Caco-2 (cell line): ENCODE measurements at regions not wholly inside any gene's neighbourhood (a gene's known extent, or its start where the extent isn't known, plus 50 kb on each side); places are given as distances from the start of the nearest gene placed in this dataset.

Experiments
- BruUV-seq: library from RNA; stranded (reverse); fragments of 400-500 nt; replicated peaks from 2 replicates; lab custom pipeline; 2021; lab: Mats Ljungman, UMichigan
- CTCF ChIA-PET: fragments of 300-600 bp; sonication (Branson Sonifier 250); formaldehyde crosslinking; loops from one replicate; lab custom pipeline; 2022; ENCODE audit warnings: antibody characterized with exemption; lab: Charles Lee
- POLR2A ChIA-PET: fragments of 300-600 bp; sonication (Branson Sonifier 250); formaldehyde crosslinking; loops from one replicate; lab custom pipeline; 2022; ENCODE audit warnings: antibody characterized with exemption; lab: Charles Lee
- DNase-seq, 2 experiments: peaks; one replicate each; pipeline versions ENCODE4 v3.0.0 to v3.0.0-alpha.2; 2020 to 2022
- H3K27me3 ChIP-seq: replicated peaks from 2 replicates; pipeline ENCODE4 v1.6.0; 2011; ENCODE audit warnings: low read length; ENCODE audit not compliant: control insufficient read depth, insufficient read depth
- H3K36me3 ChIP-seq: 2 replicates; pipeline ENCODE4 v1.5.1; 2011; ENCODE audit warnings: low read length; ENCODE audit not compliant: control insufficient read depth, insufficient read depth
- H3K4me1 ChIP-seq: fragments of 250-450 bp; sonication (Bioruptor Pico); 2 replicates; pipeline ENCODE4 v1.5.1; 2020; ENCODE audit warnings: mild to moderate bottlenecking
- H3K4me3 ChIP-seq: 2 replicates; pipeline ENCODE4 v1.5.1; 2011; ENCODE audit warnings: low read depth, mild to moderate bottlenecking, control low read depth, low read length
- H3K9me3 ChIP-seq: fragments of 250-450 bp; sonication (Bioruptor Pico); 2 replicates; pipeline ENCODE4 v1.5.1; 2020; ENCODE audit warnings: mild to moderate bottlenecking, moderate library complexity
- H3K27ac Mint-ChIP-seq: one replicate; pipeline ENCODE4 v1.8.0; 2022; ENCODE audit warnings: mixed read lengths; ENCODE audit not compliant: unreplicated experiment
- H3K27me3 Mint-ChIP-seq: one replicate; pipeline ENCODE4 v1.8.0; 2022; ENCODE audit warnings: mixed read lengths; ENCODE audit not compliant: insufficient read depth, unreplicated experiment
- H3K36me3 Mint-ChIP-seq: one replicate; pipeline ENCODE4 v1.8.0; 2022; ENCODE audit warnings: mild to moderate bottlenecking, mixed read lengths; ENCODE audit not compliant: insufficient read depth, unreplicated experiment
- H3K4me1 Mint-ChIP-seq: one replicate; pipeline ENCODE4 v1.8.0; 2022; ENCODE audit warnings: low read depth, mixed read lengths; ENCODE audit not compliant: unreplicated experiment
- H3K4me3 Mint-ChIP-seq: one replicate; pipeline ENCODE4 v1.8.0; 2022; ENCODE audit warnings: mild to moderate bottlenecking, moderate library complexity, mixed read lengths; ENCODE audit not compliant: unreplicated experiment
- H3K9me3 Mint-ChIP-seq: one replicate; pipeline ENCODE4 v1.8.0; 2022; ENCODE audit warnings: mixed read lengths; ENCODE audit not compliant: unreplicated experiment
- intact Hi-C: fragments of 100-400 bp; cut with micrococcal nuclease; formaldehyde crosslinking; loops from one replicate; pipeline ENCODE4 v1.10.0; 2022; ENCODE audit not compliant: unreplicated experiment
- TF ChIP-seq, protein P1 (sequence below), 2 experiments: fragments of 200-600 bp in 1 of 2; IDR thresholded peaks; 1 replicate in 1 of 2; 2 replicates in 1 of 2; pipeline versions ENCODE4 v1.5.1 to v1.8.0; 2011 to 2022; ENCODE audit warnings: antibody characterized with exemption in 1 of 2, control low read depth in 1 of 2, inconsistent platforms in 1 of 2, low read depth in 1 of 2, low read length in 1 of 2, mild to moderate bottlenecking in 1 of 2, moderate library complexity in 1 of 2; ENCODE audit not compliant: insufficient read depth in 1 of 2, severe bottlenecking in 1 of 2, unreplicated experiment in 1 of 2

- BruUV-seq = no TSS peak
- POLR2A ChIA-PET = no interaction called here
- no peaks in the 10 kb centered on the region for H3K9me3 ChIP-seq
- CTCF ChIA-PET = no interaction called here
- H3K27me3 Mint-ChIP-seq = no peaks in the 10 kb centered on the region
- H3K4me1 ChIP-seq = peaks cover 8% of the 10 kb centered on the region
- H3K4me3 ChIP-seq = no peak overlapping the region
- TF ChIP-seq, protein P1, sequence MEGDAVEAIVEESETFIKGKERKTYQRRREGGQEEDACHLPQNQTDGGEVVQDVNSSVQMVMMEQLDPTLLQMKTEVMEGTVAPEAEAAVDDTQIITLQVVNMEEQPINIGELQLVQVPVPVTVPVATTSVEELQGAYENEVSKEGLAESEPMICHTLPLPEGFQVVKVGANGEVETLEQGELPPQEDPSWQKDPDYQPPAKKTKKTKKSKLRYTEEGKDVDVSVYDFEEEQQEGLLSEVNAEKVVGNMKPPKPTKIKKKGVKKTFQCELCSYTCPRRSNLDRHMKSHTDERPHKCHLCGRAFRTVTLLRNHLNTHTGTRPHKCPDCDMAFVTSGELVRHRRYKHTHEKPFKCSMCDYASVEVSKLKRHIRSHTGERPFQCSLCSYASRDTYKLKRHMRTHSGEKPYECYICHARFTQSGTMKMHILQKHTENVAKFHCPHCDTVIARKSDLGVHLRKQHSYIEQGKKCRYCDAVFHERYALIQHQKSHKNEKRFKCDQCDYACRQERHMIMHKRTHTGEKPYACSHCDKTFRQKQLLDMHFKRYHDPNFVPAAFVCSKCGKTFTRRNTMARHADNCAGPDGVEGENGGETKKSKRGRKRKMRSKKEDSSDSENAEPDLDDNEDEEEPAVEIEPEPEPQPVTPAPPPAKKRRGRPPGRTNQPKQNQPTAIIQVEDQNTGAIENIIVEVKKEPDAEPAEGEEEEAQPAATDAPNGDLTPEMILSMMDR (IDR thresholded peaks at IDR 0.05; ENCODE audit: insufficient read depth in 1 of 2, low read depth in 1 of 2, low read length in 1 of 2, severe bottlenecking in 1 of 2, unreplicated experiment in 1 of 2) = no peak
- H3K4me1 Mint-ChIP-seq = peaks cover 3% of the 10 kb centered on the region
- DNase-seq = no peak
- intact Hi-C loops = no loop called here
- no peaks in the 10 kb centered on the region for H3K36me3 Mint-ChIP-seq
- H3K36me3 ChIP-seq = no peaks in the 10 kb centered on the region
- H3K27me3 ChIP-seq = no peaks in the 10 kb centered on the region
- no peak overlapping the region for H3K27ac Mint-ChIP-seq
- H3K4me3 Mint-ChIP-seq = no peak overlapping the region
- no peaks in the 10 kb centered on the region for H3K9me3 Mint-ChIP-seq
Measured at GRCh38 chr13:47892374-47892773, 108.7 kb downstream of the SUCLA2 start.

DNA sequence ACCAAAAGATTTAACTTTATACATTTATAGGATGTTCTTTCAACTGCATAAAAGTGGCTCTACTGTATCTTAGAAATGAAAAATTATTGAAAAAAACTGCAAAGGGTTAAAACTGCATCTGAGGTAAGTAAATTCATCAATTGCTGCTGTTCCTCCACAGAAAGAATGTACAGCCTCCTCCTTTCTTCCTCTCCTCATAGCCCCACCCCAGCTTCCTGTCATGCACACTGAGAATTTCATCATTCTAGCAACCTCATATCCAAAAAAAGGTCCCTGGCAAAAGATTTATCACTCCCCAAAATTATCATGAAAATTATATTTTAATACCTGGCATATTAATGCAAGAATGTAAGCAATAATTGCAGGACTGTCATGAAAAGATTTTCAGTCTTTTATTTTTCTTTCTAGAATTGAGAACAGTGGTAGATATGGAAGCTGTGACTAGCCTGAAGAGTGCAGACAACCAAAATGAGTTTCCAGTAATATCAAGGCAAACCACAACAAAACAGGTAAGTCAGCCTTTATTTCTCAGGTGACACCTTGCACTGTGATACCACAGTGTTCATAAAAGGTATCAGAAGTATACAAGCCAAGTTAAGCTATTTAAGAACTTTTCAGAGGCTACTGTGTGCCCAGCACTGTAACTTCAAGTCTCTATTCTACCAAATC is 110.8 kb downstream of the SUCLA2 start:
- intact Hi-C loops = no loop called here
- Mint-ChIP-seq H3K27me3 (no peaks in the 10 kb centered on the region), H3K36me3 (no peaks in the 10 kb centered on the region), H3K4me1 (no peaks in the 10 kb centered on the region), H3K9me3 (no peaks in the 10 kb centered on the region), H3K4me3 (no peak overlapping the region), H3K27ac (no peak overlapping the region)
- H3K4me3 ChIP-seq = no peak overlapping the region
- H3K9me3 ChIP-seq = no peaks in the 10 kb centered on the region
- TF ChIP-seq, protein P1 (IDR thresholded peaks at IDR 0.05; ENCODE audit: insufficient read depth in 1 of 2, low read depth in 1 of 2, low read length in 1 of 2, severe bottlenecking in 1 of 2, unreplicated experiment in 1 of 2) = no peak
- POLR2A ChIA-PET = no interaction called here
- no peak for DNase-seq
- no peaks in the 10 kb centered on the region for H3K36me3 ChIP-seq
- H3K27me3 ChIP-seq = no peaks in the 10 kb centered on the region
- CTCF ChIA-PET = no interaction called here
- no TSS peak for BruUV-seq
- H3K4me1 ChIP-seq = no peaks in the 10 kb centered on the region

- ChIA-PET CTCF (no interaction called here), POLR2A (no interaction called here)
- Histone ChIP-seq H3K36me3 (no peaks in the 10 kb centered on the region), H3K4me3 (no peak overlapping the region), H3K4me1 (no peaks in the 10 kb centered on the region), H3K27me3 (no peaks in the 10 kb centered on the region), H3K9me3 (no peaks in the 10 kb centered on the region)
- no peak overlapping the region for H3K27ac Mint-ChIP-seq
- no peak overlapping the region for H3K4me3 Mint-ChIP-seq
- no peaks in the 10 kb centered on the region for H3K27me3 Mint-ChIP-seq
- BruUV-seq = no TSS peak
- H3K9me3 Mint-ChIP-seq = no peaks in the 10 kb centered on the region
- DNase-seq = no peak
- TF ChIP-seq, protein P1 (IDR thresholded peaks at IDR 0.05; ENCODE audit: insufficient read depth in 1 of 2, low read depth in 1 of 2, low read length in 1 of 2, severe bottlenecking in 1 of 2, unreplicated experiment in 1 of 2) = no peak
- no peaks in the 10 kb centered on the region for H3K36me3 Mint-ChIP-seq
- intact Hi-C loops = no loop called here
- no peaks in the 10 kb centered on the region for H3K4me1 Mint-ChIP-seq
Measured at GRCh38 chr13:47886314-47886713, 114.8 kb downstream of the SUCLA2 start.
